Fibroblast of gingiva (primary cell): ENCODE measurements at regions not wholly inside any gene's neighbourhood (a gene's known extent, or its start where the extent isn't known, plus 50 kb on each side); places are given as distances from the start of the nearest gene placed in this dataset.
"Not testable (repeated sequence)": the region's sequence is repeated elsewhere in the genome, so short reads cannot be mapped to it uniquely, and the experiment has no call there.

Experiments used
- DNase-seq: peaks from one replicate; pipeline ENCODE4 v3.0.0-alpha.2; 2011; ENCODE audit warnings: low read depth

DNA sequence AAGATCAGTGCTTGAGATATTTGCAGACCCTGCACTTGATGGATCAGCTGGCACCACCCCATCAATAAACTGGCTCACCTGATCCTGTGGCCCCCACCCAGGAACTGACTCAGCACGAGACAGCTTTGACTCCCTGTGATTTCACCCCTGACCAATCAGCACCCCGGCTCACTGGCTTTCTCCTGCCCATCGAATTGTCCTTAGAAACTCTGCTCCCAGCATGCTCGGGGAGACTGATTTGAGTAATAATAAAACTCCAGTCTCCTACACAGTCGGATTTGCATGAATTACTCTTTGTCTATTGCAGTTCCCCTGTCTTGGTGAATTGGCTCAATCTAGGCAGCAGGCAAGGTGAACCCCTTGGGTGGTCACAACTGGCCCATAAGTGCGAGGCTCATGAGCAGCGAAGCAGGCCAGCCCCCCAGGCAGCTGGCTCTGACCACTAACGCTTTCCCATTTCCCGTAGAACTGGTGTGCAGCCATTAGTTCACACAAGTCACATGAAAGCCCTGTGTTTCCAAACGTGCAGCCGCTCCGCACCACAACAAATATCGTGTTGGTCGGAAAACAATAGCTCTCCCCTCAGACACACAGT lies 79.6 kb downstream of the RSPH3 start:
- no peak for DNase-seq

GRCh38 chr6:158919865-158920264 lies 80.1 kb downstream of the RSPH3 start:
- no peak for DNase-seq

- DNase-seq, result no peak
Measured at GRCh38 chr6:158916617-158917016, 83.4 kb downstream of the RSPH3 start.

DNA sequence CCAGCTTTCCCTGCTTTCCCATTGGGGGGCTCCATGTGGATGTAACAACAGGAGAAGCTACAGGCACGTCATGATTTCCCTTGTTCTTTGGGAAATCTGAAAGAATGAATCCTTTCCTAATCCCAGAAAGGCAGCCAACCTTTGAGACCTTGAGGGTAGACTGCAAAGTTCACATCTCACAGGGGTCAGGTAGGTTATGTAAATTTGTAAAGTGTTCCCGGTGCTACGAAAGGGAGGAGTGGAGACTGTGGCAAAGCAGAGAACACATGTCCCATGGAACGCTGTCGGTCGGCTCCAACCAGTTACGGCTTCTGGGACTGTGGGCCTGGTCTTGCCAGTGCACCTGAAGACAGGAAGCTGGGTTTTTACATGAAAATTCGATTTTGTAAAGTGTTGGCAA lies 85.1 kb downstream of the RSPH3 start:
- DNase-seq, result no peak

DNA sequence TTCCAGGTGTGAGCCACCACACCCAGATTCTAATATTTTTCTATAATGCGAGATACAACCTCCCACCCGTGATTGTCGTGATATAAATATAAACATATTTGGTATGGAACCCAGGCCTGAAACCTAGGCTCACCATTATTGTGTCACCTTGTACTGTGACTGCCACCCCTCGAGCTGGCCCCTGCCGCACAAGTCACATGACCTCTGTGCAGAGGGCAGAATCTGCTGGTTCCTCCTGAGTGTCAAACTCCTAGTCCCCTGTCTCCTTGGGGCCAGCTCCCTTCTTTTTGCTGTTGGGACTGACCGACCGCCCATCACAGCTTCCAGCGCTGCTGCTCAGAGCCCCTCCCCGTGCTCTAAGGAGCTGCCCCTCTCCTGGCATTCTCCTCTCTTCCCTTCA lies 86.4 kb downstream of the RSPH3 start:
- DNase-seq, result no peak

GRCh38 chr6:158912655-158913054 lies 87.3 kb downstream of the RSPH3 start:
- no peak for DNase-seq

GRCh38 chr6:158911746-158912480 lies 88.1 kb downstream of the RSPH3 start:
- DNase-seq, result no peak

DNA sequence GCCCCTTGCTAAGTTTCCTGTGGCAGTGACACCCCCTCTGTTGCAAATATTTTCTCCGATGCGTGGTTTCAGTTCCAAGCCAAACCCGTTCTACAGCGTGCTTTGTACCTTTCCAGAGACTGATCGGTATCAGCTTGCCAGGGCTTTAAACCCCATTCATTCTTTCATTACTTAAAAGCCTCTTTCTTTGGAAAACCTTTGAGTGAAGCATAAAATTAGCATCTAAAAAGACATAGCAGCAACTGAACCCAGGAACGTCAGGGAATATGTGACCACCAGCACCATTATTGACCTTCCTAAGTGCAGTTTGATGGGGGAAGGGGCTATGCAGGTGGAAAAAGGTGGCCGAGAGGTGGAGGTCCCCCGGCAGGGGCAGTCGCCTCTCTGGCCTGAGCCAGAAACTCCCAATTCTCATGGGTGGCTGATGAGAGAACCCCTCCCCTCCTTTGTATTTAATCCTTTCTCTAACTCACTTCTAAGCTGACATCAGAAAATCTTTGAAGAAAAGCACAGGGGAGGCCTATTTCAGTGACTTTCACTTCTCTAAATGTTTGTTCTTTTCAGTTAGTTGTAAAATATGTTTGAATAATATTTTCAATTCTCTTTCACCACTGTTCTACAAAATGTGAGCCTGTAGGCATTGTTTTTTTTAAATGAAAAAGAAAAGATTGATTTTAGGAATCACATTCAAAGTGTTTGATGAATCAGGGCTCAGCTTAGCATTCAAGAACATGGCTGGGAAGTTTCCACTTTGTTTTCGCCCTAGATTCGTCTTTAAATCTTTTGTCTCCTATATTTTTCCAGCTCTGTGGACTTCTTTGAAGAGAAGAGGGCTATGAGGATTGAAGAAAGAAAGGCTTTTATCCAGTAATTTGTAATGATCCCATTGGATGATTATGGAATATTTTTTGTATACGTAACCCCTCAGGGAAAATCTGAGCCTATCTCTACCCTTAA lies 89.2 kb downstream of the RSPH3 start:
- no peak for DNase-seq

DNA sequence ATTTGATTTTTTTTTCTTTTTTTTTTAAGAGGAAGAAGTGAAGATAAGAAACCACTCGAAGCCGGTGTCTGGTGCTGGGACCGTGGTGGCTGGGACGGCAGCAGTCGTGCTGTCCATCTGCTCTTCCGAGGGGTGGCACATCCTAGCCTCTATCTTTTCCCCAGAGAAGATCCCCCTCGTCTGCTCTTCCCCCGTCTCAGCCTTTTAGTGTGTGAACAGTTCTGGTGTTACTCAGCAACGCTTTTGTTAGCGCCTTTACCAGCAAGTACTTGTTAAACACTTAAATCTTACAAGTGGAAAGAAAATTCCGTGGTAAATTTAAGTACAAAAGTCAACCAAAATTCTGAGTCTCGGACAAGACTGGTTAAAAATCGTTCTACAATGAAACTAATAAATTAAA lies 90.1 kb downstream of the RSPH3 start:
- DNase-seq, result no peak

DNA sequence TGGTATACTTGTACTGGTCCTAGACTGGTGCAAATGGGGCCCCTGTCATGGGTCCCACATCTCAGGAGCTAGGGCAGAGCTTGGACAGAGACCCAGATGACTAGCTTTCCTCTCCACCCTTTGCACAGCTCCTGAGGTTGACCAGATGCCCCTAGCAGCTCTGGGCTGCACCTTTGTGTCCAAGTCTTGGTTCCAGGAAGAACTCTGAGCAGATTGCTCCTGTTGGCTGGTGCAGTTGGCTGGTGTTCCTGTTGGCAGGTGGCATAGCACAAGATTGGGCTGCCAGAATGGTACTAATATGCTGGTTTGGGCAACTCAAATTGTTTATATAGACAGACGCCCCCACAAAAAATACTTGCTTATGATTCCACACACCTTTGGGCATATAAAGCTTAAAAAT lies 89.4 kb upstream of the EZR start:
- DNase-seq, result no peak

DNA sequence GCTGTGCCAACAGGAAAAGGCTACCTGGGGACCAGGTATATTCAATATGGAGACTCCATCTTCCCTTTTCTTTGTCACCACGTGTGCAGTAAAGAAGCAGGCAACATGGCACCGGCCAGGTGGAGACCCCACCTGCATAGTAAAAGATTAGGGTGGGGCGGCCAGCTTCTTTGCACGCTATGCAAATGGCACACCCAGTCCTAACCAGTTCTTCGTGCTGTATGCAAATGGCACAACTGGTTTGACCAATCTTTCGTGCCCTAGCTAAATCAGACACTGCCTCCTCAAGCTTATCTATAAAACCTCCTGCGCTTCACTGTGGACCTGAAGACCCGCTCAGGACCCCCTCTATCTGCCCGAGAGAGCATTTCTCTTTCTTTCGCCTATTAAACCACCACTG lies 88.8 kb upstream of the EZR start:
- DNase-seq, result no peak

GRCh38 chr6:158906926-158907325 lies 87.8 kb upstream of the EZR start:
- DNase-seq, result no peak

DNA sequence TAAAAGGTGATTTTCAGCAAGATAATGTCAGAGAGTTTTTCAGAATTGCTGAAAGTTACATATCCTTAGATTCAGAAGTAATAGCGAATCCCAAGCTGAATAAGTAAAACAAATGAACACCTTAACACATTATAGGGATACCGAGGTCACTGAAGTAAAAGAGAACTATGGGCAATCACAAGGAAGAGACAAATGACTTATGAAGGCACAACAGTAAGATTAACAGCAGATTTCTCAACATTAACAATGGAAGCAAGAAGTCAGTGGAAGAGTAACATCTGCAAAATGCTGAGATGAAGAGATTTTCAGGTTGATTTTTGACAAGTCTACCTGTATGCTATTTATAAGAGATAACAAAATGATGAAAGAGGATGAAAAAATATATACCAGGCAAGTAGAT lies 86.1 kb upstream of the EZR start:
- DNase-seq, result no peak

GRCh38 chr6:158903801-158904200 lies 84.6 kb upstream of the EZR start:
- DNase-seq, result no peak

DNA sequence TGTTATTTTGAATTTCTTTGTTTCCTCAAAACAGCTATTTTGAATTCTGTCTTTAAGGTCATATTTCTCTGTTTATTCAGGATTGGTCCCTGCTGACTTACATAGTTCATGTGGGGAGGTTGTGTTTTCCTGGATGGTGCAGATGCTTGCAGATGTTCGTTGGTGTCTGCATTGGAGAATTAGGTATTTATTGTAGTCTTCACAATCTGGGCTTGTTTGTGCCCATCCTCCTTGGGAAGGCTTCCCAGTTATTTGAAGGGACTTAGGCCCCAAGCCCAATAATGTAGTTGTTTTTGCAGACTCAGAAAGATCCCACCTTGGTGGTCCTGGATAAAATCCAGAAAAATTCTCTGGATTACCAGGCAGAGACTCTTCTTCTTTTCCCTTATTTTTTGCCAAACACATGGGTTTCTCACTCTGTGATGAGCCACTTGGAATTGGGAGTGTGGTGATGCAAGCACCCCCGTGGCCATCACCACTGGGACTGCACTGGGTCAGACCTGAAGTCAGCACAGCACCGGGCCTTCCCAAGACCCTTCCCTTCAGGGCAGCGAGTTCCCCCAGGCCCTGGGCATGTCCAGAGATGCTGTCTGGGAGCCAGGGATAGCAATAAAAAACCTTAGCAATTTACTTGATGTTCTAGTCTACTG lies 81.6 kb upstream of the EZR start:
- DNase-seq, result no peak

GRCh38 chr6:158897236-158897635 lies 78.1 kb upstream of the EZR start:
- no peak for DNase-seq

GRCh38 chr6:158895661-158896060 lies 76.5 kb upstream of the EZR start:
- DNase-seq, result no peak

DNA sequence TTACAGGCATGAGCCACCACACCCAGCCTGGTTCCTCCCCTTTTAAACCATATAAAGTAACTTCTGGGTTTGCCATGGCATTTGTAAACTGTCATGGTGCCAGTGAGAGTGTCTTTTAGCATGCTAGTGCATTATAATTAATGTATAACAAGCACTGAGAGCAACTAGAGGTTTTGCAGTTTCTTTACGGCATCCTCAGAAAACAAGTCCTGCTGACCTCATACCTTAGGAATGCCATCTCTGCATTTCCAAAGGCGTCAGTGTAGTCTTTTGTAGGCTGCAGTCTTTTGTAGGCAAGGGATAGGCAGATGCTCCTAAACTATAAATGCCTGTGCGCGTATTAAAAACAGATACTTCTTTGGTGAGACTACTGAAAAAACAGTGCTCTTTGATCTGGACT lies 75.0 kb upstream of the EZR start:
- peak; percentile 43 for DNase-seq

DNA sequence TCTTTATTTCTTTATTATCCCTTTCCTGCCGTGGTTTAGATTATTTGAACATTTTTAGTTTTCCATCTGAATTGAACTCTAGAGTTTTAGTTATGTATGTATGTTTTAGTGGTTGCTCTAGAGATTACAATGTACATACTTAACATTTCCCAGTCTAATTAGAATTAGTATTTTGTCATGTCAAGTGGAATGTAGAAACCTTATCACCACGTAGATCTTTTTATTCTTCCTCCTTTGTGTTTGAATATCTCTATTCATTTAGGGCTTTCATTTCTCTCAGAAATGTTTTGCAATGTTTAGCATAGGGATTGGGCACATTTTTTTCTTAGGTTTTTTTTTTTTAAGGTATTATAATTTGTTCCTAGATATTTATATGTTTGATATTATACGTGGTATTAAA lies 73.1 kb upstream of the EZR start:
- DNase-seq, result no peak

DNA sequence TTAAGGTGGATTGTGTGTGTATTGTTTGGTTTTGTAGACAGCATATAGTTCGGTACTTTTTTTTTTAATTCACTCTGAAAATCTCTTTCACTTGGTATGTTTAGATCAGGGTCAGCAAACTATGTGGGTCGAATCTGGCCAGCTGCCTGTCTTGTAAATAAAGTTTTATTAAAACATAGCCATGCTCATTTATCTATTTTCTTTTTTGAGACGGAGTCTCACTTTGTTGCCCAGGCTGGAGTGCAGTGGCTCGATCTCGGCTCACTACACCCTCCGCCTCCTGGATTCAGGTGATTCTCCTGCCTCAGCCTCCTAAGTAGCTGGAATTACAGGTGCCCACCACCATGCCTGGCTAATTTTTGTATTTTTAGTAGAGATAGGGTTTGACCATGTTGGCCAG lies 72.4 kb upstream of the EZR start:
- DNase-seq, result not testable (repeated sequence)

GRCh38 chr6:158888171-158888570 lies 69.0 kb upstream of the EZR start:
- DNase-seq, result not testable (repeated sequence)

GRCh38 chr6:158886346-158886977 lies 67.3 kb upstream of the EZR start:
- DNase-seq, result not testable (repeated sequence)
